GM10248 (cell line): ENCODE measurements at regions not wholly inside any gene's neighbourhood (a gene's known extent, or its start where the extent isn't known, plus 50 kb on each side); places are given as distances from the start of the nearest gene placed in this dataset.

Experiments
- CTCF ChIA-PET: fragments of 300-600 bp; sonication (Branson Sonifier 250); formaldehyde crosslinking; extraction: SDS; loops from one replicate; lab custom pipeline; 2021; ENCODE audit warnings: antibody characterized with exemption; lab: Yijun Ruan, JAX
- POLR2A ChIA-PET: fragments of 350-650 bp; sonication (Branson Sonifier 250); formaldehyde crosslinking; extraction: SDS; loops from one replicate; lab custom pipeline; 2020; ENCODE audit warnings: antibody characterized with exemption; lab: Yijun Ruan, JAX
- DNase-seq: peaks from one replicate; pipeline ENCODE4 v3.0.0; 2012; ENCODE audit errors: extremely low spot score
- TF ChIP-seq, protein P1 (sequence below): IDR thresholded peaks from 2 replicates; pipeline ENCODE4 v1.5.1; 2012; ENCODE audit warnings: mild to moderate bottlenecking, low read depth; ENCODE audit errors: extremely low read depth, missing control alignments, control extremely low read depth

DNA sequence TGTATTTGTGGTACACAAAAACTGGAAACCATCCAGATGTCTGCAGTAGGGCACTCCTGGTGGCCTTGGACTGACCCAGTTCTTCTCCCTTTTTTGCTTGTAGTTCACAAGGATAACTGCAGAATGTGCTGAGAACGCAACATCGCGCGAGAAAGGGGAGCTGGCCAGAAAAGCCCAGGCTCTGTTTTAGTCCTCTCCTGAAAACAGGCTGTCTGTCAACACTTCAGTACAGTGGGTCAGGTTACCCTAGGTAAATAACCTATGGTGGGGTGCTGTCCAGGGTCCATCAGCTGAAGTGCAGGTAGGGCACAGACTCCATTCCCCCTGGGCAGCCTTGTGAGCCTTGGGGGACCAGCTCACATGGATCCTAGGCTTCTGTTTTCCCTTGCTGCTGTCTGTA, 495.8 kb downstream of the MDFIC start:
- CTCF ChIA-PET: no interaction called here
- TF ChIP-seq, protein P1, sequence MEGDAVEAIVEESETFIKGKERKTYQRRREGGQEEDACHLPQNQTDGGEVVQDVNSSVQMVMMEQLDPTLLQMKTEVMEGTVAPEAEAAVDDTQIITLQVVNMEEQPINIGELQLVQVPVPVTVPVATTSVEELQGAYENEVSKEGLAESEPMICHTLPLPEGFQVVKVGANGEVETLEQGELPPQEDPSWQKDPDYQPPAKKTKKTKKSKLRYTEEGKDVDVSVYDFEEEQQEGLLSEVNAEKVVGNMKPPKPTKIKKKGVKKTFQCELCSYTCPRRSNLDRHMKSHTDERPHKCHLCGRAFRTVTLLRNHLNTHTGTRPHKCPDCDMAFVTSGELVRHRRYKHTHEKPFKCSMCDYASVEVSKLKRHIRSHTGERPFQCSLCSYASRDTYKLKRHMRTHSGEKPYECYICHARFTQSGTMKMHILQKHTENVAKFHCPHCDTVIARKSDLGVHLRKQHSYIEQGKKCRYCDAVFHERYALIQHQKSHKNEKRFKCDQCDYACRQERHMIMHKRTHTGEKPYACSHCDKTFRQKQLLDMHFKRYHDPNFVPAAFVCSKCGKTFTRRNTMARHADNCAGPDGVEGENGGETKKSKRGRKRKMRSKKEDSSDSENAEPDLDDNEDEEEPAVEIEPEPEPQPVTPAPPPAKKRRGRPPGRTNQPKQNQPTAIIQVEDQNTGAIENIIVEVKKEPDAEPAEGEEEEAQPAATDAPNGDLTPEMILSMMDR: no peak
- DNase-seq: no peak
- POLR2A ChIA-PET: interaction anchor here (0.6 kb wide), 1 partner anchor 10 kb away, joined by 3 read pairs; no protein-coding TSS in a partner anchor

DNA sequence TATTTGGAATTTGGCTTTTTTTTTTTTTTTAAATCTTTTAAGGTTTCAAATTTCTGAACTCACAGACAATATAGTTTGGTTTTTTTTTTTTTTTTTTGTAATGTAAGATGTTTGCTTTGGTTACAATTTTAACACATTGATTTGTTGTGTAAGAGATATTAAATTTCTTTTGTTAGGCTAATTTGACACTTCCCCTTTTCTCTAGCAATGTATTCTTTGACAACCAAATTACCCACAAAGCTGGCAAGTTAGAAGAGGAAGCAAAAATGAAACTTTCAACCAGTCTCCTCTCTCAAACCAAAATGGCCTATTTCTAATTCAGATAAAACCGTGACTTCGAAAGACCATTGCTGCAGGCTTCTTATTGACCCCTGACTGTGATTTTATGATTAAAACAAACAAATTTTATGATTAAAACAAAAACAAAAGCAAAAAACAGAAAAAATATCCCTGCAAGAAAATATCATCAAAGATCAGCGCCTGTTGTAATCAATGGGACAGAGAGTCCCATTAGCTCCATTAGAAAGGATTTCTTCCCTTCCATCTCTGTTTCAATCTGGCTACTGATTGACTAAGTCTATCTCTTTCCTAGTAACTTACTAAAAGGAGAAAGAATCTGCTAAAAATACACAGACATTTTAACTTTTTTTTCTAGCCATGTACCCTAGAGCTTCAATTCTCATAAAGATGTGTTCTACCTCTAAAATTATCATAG, 489.2 kb downstream of the MDFIC start:
- CTCF ChIA-PET: interaction anchor here (1.2 to 1.5 kb wide), 2 partner anchors 9 to 23 kb away, joined by 3 to 4 read pairs; no protein-coding TSS in a partner anchor
- TF ChIP-seq, protein P1: no peak
- POLR2A ChIA-PET: no interaction called here
- peak; percentile 7 for DNase-seq

- DNase-seq: no peak
- ChIA-PET CTCF (interaction anchor here (1.2 kb wide), 1 partner anchor 10 kb away, joined by 3 read pairs; no protein-coding TSS in a partner anchor), POLR2A (no interaction called here)
- TF ChIP-seq, protein P1: no peak
Observed at GRCh38 chr7:115410434-115410820, 488.5 kb downstream of the MDFIC start.

- TF ChIP-seq, protein P1: no peak
Observed at GRCh38 chr7:115409682-115410433, 488.0 kb downstream of the MDFIC start.

GRCh38 chr7:115406219-115406618, 484.3 kb downstream of the MDFIC start:
- ChIA-PET CTCF (interaction anchor here (2.2 kb wide), 1 partner anchor 11 kb away, joined by 7 read pairs; no protein-coding TSS in a partner anchor), POLR2A (no interaction called here)
- no peak for DNase-seq
- TF ChIP-seq, protein P1: no peak

More at GRCh38 chr7:115409682-115410433, 488.0 kb downstream of the MDFIC start:
- DNase-seq: no peak
- ChIA-PET POLR2A (no interaction called here), CTCF (no interaction called here)

GRCh38 chr7:115387137-115387536, 465.2 kb downstream of the MDFIC start:
- TF ChIP-seq, protein P1: no peak
- POLR2A ChIA-PET: no interaction called here

More at GRCh38 chr7:115387137-115387536, 465.2 kb downstream of the MDFIC start:
- no peak for DNase-seq
- CTCF ChIA-PET: interaction anchor here (1.9 kb wide), 1 partner anchor 24 kb away, joined by 4 read pairs; no protein-coding TSS in a partner anchor
